RWPE2 (cell line): ENCODE measurements at regions not wholly inside any gene's neighbourhood (a gene's known extent, or its start where the extent isn't known, plus 50 kb on each side); places are given as distances from the start of the nearest gene placed in this dataset.

Experiments
- ATAC-seq: fragments of 200-7000 bp; cut with Tn5 transposase; 3 replicates; pipeline ENCODE4 v1.9.1; 2021; ENCODE audit warnings: low read depth
- DNase-seq: peaks from one replicate; pipeline ENCODE4 v3.0.0-alpha.2; 2020; ENCODE audit warnings: low spot score
- H3K27ac ChIP-seq: fragments of 450-650 bp; 2 replicates; pipeline ENCODE4 v1.5.1; 2017; ENCODE audit warnings: mild to moderate bottlenecking; ENCODE audit not compliant: poor library complexity, severe bottlenecking
- H3K27me3 ChIP-seq: fragments of 250-450 bp; sonication (Bioruptor Pico); 2 replicates; pipeline ENCODE4 v1.5.1; 2021; ENCODE audit warnings: mild to moderate bottlenecking, moderate library complexity; ENCODE audit not compliant: insufficient read depth, poor library complexity, severe bottlenecking
- H3K36me3 ChIP-seq: fragments of 250-450 bp; sonication (Bioruptor Pico); 2 replicates; pipeline ENCODE4 v1.5.1; 2020; ENCODE audit warnings: low read depth, mild to moderate bottlenecking, moderate library complexity
- H3K4me1 ChIP-seq: fragments of 250-450 bp; sonication (Bioruptor Pico); 2 replicates; pipeline ENCODE4 v1.5.1; 2021; ENCODE audit warnings: mild to moderate bottlenecking, moderate library complexity; ENCODE audit not compliant: insufficient read depth, poor library complexity, severe bottlenecking
- H3K4me3 ChIP-seq: fragments of 250-450 bp; sonication (Bioruptor Pico); 2 replicates; pipeline ENCODE4 v1.5.1; 2021; ENCODE audit warnings: mild to moderate bottlenecking, moderate library complexity; ENCODE audit not compliant: severe bottlenecking
- H3K9me3 ChIP-seq: fragments of 250-450 bp; sonication (Bioruptor Pico); 2 replicates; pipeline ENCODE4 v1.5.1; 2021; ENCODE audit warnings: mild to moderate bottlenecking, moderate library complexity; ENCODE audit not compliant: severe bottlenecking
- TF ChIP-seq, protein P1 (sequence below): fragments of 450-650 bp; IDR thresholded peaks from one replicate; pipeline ENCODE4 v1.5.1; 2017; ENCODE audit warnings: mild to moderate bottlenecking, moderate library complexity; ENCODE audit not compliant: poor library complexity, severe bottlenecking

- no peak for ATAC-seq
- no peak for DNase-seq
- TF ChIP-seq, protein P1, sequence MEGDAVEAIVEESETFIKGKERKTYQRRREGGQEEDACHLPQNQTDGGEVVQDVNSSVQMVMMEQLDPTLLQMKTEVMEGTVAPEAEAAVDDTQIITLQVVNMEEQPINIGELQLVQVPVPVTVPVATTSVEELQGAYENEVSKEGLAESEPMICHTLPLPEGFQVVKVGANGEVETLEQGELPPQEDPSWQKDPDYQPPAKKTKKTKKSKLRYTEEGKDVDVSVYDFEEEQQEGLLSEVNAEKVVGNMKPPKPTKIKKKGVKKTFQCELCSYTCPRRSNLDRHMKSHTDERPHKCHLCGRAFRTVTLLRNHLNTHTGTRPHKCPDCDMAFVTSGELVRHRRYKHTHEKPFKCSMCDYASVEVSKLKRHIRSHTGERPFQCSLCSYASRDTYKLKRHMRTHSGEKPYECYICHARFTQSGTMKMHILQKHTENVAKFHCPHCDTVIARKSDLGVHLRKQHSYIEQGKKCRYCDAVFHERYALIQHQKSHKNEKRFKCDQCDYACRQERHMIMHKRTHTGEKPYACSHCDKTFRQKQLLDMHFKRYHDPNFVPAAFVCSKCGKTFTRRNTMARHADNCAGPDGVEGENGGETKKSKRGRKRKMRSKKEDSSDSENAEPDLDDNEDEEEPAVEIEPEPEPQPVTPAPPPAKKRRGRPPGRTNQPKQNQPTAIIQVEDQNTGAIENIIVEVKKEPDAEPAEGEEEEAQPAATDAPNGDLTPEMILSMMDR = no peak
Observed at GRCh38 chr11:95704865-95705264, 84.7 kb downstream of the FAM76B start.

DNA sequence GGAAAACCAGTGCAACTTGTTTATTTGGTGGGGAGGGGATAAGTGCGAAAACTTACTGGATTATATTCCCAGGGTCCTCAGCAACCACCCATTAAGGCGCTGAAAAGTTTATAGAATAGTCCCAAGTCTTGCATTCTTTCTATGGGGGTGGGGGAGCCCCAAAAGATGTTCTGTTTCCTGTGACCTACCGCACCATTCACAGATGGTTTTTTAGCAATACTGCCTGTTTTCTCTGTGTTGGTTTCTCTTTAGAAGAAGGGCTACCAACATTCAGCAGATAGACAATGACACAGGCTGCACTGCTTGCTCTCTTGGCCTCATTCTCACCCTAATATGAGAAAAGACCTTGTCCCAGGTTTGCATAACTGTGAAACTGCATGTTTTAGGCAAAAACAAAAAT lies 86.5 kb downstream of the FAM76B start:
- Histone ChIP-seq H3K27me3 (no peaks in the 10 kb centered on the region), H3K4me1 (no peaks in the 10 kb centered on the region), H3K27ac (no peak overlapping the region), H3K4me3 (no peak overlapping the region), H3K9me3 (no peaks in the 10 kb centered on the region), H3K36me3 (no peaks in the 10 kb centered on the region)
- no peak for ATAC-seq
- no peak for DNase-seq
- TF ChIP-seq, protein P1 = no peak

More at GRCh38 chr11:95704865-95705264, 84.7 kb downstream of the FAM76B start:
- H3K9me3 ChIP-seq = no peaks in the 10 kb centered on the region
- no peaks in the 10 kb centered on the region for H3K27me3 ChIP-seq
- H3K36me3 ChIP-seq = no peaks in the 10 kb centered on the region
- H3K4me1 ChIP-seq = no peaks in the 10 kb centered on the region
- no peak overlapping the region for H3K4me3 ChIP-seq
- H3K27ac ChIP-seq = no peak overlapping the region

DNA sequence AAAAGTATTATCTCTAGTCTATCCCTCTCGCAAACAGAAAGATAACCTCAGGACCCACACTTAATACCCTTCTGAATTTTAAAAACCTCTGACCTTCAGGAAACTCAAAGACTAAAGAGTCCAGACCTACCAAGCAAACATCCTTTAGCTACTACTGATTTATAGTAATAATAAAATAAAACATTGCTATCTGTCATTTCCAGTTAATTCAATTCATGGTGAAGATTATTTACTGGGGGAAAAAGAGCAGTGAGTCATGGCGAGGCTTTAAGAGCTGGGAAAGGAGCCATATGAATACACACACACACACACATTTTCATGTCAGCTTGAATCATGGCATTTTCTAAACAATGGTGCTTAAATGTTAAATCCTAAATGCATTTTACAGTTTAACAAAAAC lies 87.1 kb downstream of the FAM76B start:
- DNase-seq = no peak
- TF ChIP-seq, protein P1 = no peak
- Histone ChIP-seq H3K36me3 (no peaks in the 10 kb centered on the region), H3K4me1 (no peaks in the 10 kb centered on the region), H3K27me3 (no peaks in the 10 kb centered on the region), H3K27ac (no peak overlapping the region), H3K9me3 (no peaks in the 10 kb centered on the region), H3K4me3 (no peak overlapping the region)
- peak; percentile 45; the same call in 2 of the 3 replicates for ATAC-seq

GRCh38 chr11:95700471-95700817 lies 89.1 kb downstream of the FAM76B start:
- ATAC-seq = no peak
- no peaks in the 10 kb centered on the region for H3K36me3 ChIP-seq
- H3K4me1 ChIP-seq = no peaks in the 10 kb centered on the region
- TF ChIP-seq, protein P1 = no peak
- DNase-seq = no peak
- H3K27me3 ChIP-seq = no peaks in the 10 kb centered on the region
- no peak overlapping the region for H3K27ac ChIP-seq
- no peak overlapping the region for H3K4me3 ChIP-seq
- H3K9me3 ChIP-seq = no peaks in the 10 kb centered on the region

DNA sequence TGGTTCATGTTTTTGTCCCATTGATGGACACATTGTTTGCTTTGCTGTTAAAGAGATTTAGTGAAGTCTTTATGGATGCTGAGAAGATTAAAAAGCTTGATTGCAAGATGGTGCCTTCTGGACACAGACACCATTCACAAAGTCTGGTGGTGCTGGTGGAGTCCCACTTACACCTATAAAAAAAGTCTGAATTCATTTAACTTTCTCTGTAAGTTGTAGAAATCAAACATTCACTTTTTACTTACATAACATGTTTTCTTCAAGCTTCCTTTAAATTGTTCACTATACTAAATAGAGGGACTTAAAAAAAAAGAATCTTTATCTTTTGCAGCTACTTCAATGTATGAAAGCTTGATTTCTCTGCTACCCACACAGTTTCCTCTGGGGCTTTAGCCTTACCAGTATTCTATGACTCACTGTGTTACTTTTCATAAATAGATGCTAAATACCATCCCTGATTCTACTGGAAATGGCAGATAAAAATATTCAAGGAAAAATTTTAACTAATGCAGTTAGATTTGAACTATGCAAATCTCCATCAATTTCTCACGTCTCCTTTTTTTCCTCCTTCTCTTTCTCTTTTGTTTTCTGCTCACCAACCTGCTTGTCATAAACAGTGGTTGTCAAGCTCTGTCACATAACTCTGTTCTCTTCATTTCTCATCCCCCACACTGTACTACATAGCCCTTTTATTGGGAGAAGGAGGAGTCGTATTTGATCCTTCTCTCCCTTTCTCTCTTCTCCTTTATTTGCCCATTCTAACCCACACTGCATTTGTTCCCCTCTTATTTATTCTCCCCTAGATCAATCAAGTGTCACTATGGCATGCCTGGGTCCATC lies 89.7 kb downstream of the FAM76B start:
- 0 out of 3 replicates have a peak, but pooled peaks have one; percentile 50 for ATAC-seq
- H3K4me3 ChIP-seq = no peak overlapping the region

More for the DNA sequence above, 89.7 kb downstream of the FAM76B start:
- Histone ChIP-seq H3K27ac (no peak overlapping the region), H3K27me3 (no peaks in the 10 kb centered on the region), H3K9me3 (no peaks in the 10 kb centered on the region), H3K4me1 (no peaks in the 10 kb centered on the region), H3K36me3 (no peaks in the 10 kb centered on the region)
- no peak for DNase-seq
- TF ChIP-seq, protein P1 = no peak
